GM21381 (cell line): ENCODE measurements at regions not wholly inside any gene's neighbourhood (a gene's known extent, or its start where the extent isn't known, plus 50 kb on each side); places are given as distances from the start of the nearest gene placed in this dataset.
A peak's percentile ranks its signal among the peaks of the same experiment; 100 is the strongest.

Experiments
- ATAC-seq: cut with Tn5 transposase; IDR thresholded peaks from one replicate; pipeline ENCODE4 v1.9.1; 2021; ENCODE audit warnings: mild to moderate bottlenecking, moderate library complexity; ENCODE audit not compliant: unreplicated experiment

DNA sequence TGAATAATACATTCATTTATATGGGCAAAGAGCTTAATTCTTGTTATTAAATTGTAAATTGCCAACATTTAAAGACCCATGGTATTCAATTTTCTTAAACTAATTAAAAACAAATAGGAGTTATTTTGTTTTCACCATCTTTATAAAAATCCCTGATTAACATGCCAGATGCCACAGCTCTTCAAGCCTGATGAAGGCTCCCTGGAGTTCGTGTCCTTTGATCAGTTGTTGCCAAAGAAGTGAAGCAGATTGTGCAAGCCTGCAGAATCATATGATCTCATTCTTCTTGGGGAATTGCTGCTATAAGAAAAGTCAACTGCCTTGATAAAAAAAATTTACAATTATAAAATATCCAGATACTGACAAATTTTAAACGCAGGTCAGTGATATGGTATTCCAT is 288.3 kb upstream of the PPFIA2 start:
- no peak for ATAC-seq

DNA sequence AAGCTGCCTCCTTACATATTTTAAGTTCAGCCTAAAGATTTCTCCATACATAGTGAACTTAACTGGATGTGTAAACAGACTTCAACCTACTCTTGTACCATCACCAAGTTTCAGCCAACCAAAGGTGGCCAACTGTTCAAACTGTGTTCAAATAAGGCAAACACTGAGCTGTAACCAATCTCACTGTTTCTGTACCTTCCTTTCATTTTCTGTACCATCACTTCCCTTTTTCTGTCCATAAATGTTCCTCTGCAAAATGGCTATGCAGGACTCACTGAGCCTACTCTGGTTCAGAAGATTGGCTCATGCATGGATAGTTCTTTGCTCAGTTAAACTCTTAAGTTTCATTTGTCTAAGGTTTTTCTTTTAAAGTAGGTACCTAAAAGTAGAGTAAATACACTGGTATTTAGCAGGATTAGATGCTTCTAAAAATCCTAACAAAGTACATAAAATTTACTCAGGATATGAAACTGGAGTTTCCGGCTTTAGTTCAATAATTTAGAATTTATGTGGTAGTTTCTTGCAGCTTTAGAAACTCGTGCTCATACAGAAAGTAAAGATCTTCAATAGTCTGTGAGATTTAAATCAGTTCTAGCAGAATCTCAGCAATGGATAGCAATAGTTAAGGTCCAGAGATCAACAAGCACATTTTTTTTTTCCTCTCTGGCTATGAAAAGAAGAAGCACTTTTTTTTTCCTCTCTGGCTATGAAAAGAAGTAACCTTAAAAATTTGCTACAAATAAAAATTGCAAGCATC is 282.0 kb upstream of the PPFIA2 start:
- peak; percentile 72 for ATAC-seq

DNA sequence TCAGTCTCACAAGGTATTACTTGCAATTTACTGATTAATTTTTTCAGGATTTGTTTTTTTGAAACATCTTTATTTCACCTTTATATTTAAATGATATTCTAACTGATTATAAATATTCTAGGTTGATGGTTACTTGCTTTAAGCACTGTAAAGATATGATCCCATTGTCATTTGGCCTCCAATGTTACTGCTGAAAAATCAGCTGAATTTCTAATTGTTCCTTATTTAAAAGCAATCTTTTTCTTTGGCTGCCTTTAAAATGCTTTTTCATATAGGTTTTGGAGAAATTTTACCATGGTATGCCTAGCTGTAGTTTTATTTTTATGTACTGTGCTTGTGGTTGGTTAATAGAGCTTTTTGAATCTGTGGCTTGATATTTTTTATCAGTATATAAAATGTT is 275.6 kb upstream of the PPFIA2 start:
- no peak for ATAC-seq

DNA sequence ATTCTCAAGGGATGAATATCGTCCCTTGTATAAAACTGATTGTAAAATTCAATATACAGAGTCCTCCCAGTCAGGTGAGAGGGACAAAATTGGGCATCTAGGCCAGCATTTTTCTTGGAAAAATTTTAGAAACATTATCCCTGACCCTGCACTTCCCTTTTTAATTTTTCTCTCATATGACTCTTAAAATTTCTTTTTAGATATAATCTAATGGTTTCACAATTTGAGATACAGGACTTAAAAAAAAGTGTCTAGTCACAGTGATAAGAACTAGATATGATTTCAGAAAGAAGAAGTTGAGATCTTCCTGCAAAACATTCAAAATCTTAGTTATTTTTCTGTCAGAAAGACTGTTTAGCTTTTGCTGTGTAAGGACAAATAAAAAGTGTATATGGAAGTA is 270.8 kb upstream of the PPFIA2 start:
- no peak for ATAC-seq

DNA sequence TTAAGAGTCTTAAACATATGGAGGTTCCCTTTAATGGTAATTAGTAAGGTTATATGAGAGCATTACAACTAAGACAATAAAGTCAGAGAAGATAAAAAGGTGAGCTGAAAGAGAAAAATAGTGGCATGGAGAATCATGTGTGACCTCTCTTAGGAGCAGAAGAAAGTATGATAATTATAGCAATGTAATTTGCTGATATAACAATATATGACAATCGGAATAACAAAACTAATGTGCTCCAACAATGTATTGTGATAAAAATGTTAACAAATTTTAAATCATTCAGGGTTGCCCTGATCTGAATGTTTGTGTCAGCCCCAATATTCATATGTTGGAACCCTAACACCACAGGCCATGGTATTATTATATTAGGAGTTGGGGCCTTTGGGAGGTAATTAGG is 269.6 kb upstream of the PPFIA2 start:
- ATAC-seq = no peak

DNA sequence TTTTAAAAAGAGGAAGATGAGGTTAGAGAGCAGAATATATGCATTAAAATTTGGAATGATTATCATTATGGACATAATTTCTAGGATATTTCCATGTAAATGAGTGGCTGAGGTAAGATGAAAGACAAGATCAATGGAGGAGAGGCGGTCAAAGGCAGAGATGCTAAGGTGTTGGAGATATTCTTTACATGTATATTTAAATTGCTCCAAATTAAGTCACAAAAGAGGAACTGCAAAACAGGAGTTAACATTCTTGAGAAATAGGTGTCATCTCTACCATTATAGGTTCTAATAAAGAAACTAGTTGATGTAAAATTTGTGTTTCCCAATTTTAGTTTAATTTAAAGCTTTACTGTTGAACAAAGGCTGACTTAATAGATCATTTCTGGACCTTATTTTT is 268.5 kb upstream of the PPFIA2 start:
- no peak for ATAC-seq

DNA sequence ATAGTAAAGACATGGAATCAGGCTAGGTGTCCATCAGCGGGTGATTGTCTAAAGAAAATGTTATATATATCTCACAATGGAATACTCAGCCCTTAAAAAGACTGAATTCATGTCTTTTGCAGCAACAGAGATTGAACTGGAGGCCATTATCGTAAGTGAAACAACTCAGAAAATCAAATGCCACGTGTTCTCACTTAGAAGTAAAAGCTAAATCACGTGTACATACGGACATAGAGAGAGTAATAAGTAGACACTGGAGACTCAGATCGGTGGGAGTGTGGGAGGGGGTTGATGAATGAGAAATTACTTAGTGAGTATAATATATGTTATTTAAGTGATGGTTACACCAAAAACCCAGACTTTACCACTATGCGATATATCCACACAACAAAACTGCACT is 266.3 kb upstream of the PPFIA2 start:
- no peak for ATAC-seq

DNA sequence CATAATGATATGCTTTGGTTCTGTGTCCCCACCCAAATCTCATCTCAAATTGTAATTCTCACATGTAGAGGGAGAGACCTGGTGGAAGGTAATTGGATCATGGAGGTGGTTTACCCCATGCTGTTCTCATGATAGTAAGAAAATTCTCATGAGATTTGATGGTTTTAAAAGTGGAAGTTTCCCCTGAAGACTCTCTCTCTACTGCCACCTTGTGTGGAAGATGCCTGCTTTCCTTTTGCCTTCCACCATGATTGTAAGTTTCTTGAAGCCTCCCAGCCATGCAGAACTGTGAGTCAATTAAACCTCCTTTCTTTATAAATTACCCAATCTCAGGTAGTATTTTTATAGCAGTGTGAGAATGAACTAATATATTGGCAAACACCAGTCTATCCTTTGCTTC is 260.4 kb upstream of the PPFIA2 start:
- no peak for ATAC-seq

DNA sequence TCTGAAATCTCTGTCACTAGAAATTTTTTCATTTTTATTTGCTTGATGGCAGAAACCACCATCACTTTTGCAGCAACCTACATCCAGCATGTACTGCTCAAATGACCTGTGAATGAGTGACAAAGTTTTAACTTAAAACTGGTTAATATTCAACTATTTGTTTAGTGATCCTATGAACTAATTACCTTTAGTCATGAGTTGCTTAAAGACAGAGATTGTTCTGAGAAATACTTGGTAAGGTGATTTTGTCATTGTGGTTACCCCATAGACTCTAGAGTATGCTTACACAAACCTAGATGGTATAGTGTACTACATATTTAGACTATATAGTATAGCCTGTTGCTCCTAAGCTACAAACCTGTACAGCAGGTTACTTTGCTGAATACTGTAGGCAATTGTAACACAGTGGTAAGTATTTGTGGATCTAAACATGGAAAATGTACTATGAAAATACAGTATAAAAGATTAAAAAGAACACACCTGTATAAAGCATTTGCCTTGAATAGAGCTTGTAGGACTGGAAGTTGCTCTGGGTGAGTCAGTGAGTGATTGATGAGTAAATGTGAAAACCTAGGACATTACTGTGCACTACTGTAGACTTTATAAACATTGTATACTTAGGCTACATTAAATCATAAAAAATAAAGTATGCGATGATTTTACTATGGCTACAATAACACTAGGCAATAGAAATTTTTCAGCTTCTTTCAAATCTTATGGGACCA is 256.6 kb upstream of the PPFIA2 start:
- ATAC-seq = peak; percentile 89

DNA sequence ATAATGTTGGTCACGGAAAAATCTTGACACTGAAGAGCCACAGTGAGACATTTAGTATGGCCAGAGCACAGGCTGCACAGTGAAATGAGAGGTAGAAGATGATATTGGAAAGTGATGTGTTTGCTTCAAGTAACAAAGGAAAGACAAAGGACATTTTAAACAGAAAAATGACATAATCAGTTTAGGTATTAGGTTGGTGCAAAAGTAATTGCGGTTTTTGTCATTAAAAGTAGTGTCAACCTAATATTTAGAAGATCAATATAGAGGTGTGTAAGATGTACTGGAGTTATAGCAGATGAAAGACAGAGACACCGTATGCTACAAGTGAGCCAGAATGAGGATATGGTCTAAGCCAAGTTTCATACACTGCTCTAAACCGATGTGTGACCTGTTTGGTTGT is 253.0 kb upstream of the PPFIA2 start:
- ATAC-seq = no peak

DNA sequence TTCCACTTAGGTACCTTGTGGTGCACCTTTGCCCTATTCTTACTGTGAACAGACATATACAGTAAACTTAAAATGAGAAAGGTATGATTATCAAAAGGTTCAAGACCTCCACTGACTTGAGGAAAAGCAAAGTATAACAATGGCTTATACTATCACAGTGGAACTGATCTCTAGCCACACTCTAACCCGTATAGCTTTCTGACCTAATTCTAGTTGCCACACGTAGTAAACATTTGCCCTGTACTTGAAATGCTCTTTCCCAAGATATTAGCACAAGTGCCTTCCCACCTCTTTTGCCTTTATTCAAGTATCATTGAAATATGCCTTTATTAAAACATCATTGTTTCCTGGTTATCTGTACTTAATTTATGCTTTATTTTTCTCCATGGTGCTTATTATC is 250.4 kb upstream of the PPFIA2 start:
- ATAC-seq = no peak

DNA sequence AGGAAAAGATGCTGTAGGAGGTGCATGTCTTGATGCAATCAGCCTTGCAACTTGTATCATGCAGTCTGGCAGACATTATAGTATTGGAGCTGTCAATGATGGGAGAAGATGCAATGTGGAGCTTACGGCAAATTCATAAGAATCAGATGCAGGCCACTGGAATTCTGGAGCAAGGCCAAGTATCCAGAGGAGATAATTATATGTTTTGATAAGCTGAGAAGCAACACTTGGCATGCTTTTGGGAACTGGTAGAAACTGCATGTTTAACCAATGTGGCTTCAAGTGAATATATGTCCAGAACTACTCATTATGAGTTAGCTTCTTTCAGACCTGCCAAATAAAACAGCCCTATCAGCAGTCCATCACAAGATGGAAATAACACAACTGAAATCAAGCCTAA is 249.1 kb upstream of the PPFIA2 start:
- no peak for ATAC-seq

DNA sequence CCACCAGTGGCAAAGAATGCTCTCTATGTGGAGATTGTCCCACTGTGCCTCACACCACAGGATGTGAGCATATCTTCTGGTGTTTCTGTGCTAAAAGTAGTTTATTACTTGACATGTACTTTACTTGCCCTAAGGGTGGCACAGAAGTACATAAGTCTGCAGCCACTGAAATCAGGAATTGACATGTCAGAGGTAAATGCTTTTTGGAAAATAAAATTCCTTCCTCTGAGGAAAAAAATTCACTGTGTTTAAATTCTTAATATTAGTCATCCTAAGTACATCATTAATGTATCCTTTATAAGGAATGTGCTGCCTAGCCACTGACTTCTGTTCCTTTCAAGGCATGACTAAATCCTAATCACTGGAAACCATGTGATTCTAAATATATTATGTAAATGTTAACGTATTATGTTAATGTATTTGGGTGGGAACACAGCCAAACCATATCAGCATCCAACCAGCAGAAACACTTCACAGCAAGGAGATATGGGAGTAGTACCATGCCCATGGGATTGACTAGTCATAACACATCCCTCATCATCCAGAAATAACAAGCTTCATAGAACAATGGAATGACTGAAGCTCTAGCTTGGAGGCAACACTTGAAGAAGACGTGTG is 239.7 kb upstream of the PPFIA2 start:
- no peak for ATAC-seq

DNA sequence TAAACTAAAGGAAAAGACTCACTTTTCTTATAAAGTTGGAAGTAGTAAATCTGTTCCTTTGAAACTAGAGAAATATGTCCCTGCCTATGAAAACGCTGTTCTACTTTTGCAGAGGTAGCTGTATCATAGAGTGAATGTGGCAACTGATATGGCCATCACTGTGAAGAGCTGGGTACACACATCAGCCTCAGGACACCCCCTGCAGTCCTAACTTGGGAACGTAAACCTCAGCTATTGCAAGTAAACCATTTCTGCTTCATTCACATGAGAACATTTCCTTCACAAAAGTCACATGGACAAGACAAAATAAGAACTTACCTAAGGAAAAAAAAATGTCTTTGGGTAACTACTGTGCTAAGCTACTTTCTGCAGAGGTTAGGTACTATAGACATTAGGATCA is 233.3 kb upstream of the PPFIA2 start:
- no peak for ATAC-seq

DNA sequence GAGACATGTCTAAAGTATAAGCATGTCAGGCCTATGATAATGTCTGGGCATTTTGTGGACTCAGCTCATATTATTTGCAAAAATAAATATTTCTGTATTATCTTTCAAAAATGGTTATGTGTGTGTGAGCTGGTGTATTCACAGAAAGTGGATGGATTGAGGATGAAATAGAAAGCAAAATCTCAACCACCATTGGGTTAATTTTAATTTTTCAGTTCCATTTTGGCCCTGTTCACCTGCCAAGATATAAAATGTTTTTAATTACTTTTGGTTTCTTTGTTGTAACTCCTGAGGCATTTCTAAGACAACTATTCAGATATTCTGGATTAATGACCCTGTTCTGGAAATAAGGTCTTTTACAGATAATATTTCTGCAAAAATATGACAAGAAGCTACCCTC is 232.7 kb upstream of the PPFIA2 start:
- ATAC-seq = no peak

DNA sequence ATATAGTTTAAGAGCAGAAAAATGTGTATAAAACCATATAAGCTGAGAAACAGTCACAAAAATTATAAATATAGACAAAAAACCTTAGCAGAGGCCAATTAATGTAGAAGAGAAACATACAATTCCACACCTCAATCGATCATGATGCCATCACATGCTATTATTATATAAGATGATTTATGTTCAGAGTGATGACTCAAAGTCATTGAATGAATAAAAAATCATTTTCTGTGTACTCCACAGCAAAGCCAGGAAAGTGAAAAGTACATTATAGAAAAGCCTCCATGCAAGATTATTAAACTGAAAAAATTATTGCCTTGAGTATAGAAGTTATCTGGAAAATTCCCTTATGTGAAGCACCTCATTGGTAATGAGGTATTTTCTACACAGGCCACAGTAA is 229.2 kb upstream of the PPFIA2 start:
- no peak for ATAC-seq

DNA sequence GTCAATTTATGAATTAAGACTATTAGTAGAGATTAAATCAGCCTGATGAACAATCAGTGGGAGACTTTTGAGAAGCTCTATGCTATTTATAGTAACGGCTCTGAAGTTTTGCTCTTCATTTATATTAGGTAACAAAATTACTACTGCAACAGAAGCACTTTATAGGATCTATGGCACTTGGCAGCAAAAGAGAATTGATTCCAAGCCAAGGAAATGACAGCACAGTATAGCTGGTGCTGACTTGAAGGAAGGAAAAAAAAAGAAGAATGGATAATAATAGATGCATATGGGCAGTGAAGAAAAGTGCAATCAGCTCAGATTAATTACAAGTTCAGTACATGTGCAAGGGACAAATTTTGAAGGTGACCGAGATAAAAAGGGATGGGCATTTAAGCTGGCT is 228.2 kb upstream of the PPFIA2 start:
- ATAC-seq = no peak

DNA sequence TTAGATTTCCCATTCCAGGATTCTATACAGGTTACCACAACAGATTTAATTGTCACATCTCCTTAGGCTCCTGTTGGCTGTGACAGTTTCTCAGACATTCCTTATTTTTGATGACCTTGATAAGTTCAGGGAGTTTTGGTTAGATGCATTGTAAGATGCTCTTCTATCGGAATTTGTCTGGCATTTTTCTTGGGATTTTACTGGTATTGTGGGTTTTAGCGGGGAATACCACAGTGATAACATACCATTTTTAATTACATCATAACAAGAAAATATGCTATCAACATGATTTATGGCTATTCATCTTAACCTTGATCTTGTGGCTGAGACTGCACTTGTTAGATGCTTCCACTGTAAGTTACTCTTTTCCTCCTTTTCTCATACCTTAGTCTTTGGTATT is 217.5 kb upstream of the PPFIA2 start:
- ATAC-seq = no peak

DNA sequence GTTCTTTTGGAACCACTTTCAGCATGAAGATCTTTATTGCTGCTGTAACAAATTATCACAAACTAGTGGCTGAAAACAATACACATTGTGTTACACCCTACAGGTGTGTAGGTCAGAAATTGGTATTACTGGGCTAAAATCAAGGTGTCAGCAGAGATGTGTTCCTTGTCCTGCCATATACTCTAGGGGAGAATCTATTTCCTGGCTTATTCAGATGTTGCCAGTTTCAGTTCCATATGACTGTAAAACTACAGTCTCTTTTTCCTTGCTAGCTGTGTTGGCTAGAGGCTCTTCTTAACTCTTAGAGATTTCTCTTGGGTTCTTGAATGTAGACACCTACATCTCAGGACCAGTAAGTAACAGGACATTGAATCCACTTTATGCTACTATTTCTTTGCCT is 215.6 kb upstream of the PPFIA2 start:
- no peak for ATAC-seq

DNA sequence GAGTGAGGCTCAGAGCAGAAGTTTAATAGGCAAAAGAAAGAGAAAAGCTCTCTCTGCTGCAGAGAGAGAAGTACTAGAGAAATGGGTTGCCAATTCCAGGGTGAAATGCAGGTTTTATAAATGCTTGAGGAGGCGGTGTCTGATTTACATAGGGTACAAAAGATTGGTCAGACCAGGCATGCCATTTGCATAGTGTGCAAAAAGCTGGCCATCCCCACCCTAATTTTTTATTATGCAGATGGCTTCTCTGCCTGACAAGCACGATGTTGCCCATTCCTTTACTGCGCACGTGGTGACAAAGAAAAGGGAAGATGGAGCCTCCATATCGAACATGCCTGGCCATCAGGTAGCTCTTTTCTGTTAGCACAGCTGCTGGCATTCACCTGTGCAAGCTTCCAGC is 209.3 kb upstream of the PPFIA2 start:
- ATAC-seq = no peak

DNA sequence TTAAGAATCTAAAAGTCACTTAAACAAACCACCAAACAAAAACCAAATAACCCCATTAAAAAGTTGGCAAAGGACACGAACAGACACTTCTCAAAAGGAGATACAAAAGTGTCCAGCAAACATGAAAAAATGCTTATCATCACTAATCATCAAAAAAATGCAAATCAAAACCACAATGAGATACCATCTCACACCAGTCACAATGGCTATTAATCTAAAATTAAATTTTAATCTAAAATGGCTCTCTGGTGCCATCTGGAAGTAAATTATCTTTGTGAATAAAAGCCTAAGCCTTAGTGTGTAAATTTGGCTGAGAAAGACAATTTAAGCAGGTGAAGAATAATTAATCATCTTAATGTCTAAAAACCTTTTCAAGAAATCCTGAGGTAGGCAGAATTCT is 204.5 kb upstream of the PPFIA2 start:
- no peak for ATAC-seq

DNA sequence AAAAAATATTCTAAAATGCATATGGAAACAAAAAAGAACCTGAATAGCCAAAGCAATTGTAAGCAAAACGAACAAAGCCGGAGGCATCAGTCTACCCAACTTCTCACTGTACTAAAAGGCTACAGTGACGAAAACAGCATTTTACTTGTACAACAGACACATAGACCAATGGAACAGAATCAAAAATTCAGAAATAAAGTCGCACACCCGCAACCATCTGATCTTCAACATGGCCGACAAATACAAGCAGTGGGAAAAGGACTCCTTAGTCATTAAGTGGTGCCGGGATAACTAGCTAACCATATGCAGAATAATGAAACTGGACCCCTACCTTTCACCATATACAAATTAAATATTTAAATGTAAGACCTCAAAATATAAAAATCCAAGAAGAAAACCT is 203.9 kb upstream of the PPFIA2 start:
- ATAC-seq = no peak
